ENCODE measurements at regions not wholly inside any gene's neighbourhood (a gene's known extent, or its start where the extent isn't known, plus 50 kb on each side); places are given as distances from the start of the nearest gene placed in this dataset.

GRCh38 chr2:139424101-139424500 lies 643.9 kb upstream of the NXPH2 start:
- TF ChIP-seq, protein P1, sequence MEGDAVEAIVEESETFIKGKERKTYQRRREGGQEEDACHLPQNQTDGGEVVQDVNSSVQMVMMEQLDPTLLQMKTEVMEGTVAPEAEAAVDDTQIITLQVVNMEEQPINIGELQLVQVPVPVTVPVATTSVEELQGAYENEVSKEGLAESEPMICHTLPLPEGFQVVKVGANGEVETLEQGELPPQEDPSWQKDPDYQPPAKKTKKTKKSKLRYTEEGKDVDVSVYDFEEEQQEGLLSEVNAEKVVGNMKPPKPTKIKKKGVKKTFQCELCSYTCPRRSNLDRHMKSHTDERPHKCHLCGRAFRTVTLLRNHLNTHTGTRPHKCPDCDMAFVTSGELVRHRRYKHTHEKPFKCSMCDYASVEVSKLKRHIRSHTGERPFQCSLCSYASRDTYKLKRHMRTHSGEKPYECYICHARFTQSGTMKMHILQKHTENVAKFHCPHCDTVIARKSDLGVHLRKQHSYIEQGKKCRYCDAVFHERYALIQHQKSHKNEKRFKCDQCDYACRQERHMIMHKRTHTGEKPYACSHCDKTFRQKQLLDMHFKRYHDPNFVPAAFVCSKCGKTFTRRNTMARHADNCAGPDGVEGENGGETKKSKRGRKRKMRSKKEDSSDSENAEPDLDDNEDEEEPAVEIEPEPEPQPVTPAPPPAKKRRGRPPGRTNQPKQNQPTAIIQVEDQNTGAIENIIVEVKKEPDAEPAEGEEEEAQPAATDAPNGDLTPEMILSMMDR (IDR thresholded peaks at IDR 0.05): no peak
- no peak for TF ChIP-seq EZH2 (IDR thresholded peaks at IDR 0.05; ENCODE audit: borderline replicate concordance, insufficient read depth, low read depth, low read length, poor library complexity, severe bottlenecking)

Data from B cell (primary cell).